C4-2B (cell line): ENCODE measurements at regions not wholly inside any gene's neighbourhood (a gene's known extent, or its start where the extent isn't known, plus 50 kb on each side); places are given as distances from the start of the nearest gene placed in this dataset.

ENCODE experiments used
- ZFX ChIP-seq: fragments of 450-650 bp; IDR thresholded peaks from 2 replicates; pipeline ENCODE4 v1.6.1; 2017
- TF ChIP-seq, protein P1 (sequence below): fragments of 450-650 bp; conservative IDR thresholded peaks from 2 replicates; pipeline ENCODE4 v1.5.1; 2017; ENCODE audit warnings: mild to moderate bottlenecking

GRCh38 chr5:145667742-145668141 lies 167.4 kb downstream of the PRELID2 start:
- TF ChIP-seq, protein P1, sequence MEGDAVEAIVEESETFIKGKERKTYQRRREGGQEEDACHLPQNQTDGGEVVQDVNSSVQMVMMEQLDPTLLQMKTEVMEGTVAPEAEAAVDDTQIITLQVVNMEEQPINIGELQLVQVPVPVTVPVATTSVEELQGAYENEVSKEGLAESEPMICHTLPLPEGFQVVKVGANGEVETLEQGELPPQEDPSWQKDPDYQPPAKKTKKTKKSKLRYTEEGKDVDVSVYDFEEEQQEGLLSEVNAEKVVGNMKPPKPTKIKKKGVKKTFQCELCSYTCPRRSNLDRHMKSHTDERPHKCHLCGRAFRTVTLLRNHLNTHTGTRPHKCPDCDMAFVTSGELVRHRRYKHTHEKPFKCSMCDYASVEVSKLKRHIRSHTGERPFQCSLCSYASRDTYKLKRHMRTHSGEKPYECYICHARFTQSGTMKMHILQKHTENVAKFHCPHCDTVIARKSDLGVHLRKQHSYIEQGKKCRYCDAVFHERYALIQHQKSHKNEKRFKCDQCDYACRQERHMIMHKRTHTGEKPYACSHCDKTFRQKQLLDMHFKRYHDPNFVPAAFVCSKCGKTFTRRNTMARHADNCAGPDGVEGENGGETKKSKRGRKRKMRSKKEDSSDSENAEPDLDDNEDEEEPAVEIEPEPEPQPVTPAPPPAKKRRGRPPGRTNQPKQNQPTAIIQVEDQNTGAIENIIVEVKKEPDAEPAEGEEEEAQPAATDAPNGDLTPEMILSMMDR: no peak
- no peak for TF ChIP-seq ZFX
